ENCODE measurements at regions not wholly inside any gene's neighbourhood (a gene's known extent, or its start where the extent isn't known, plus 50 kb on each side); places are given as distances from the start of the nearest gene placed in this dataset.

- BruUV-seq (replicated peaks), result no TSS peak
- in situ Hi-C loops (cut with MboI), result loop anchor here (10.0 to 25.0 kb wide), 2 partner anchors 79 to 743 kb away; no protein-coding TSS in a partner anchor
- Histone ChIP-seq H2AFZ (ENCODE audit: low read depth, low read length) (no peak overlapping the region), H3K4me3 (no peak overlapping the region), H3K4me1 (replicated peaks in 1 of 2; ENCODE audit: control insufficient read depth in 2 of 2, insufficient read depth in 2 of 2, low read length in 2 of 2) (peaks cover 0 to 2% of the 10 kb centered on the region in 2 experiments; a peak in 2 of 5 replicates), H3K27ac (ENCODE audit: extremely low read depth, low read depth, low read length) (no peak overlapping the region), H3K36me3 (ENCODE audit: control insufficient read depth, insufficient read depth, low read length) (peaks cover 8% of the 10 kb centered on the region; the same call in 1 of the 3 replicates), H3K79me2 (ENCODE audit: control insufficient read depth, insufficient read depth, low read length) (no peaks in the 10 kb centered on the region), H4K20me1 (replicated peaks; ENCODE audit: control insufficient read depth, insufficient read depth, low read length) (peaks cover 9% of the 10 kb centered on the region), H3K9me1 (ENCODE audit: control insufficient read depth, insufficient read depth, low read length) (no peaks in the 10 kb centered on the region), H3K4me2 (ENCODE audit: insufficient read depth, low read length) (0 out of 2 replicates have a peak overlapping the region, but pooled peaks have one; percentile 17), H3K9ac (ENCODE audit: insufficient read depth in 1 of 2, low read depth in 2 of 2, low read length in 2 of 2) (no peak overlapping the region), H3K27me3 (ENCODE audit: control insufficient read depth in 2 of 2, insufficient read depth in 2 of 2, low read length in 2 of 2) (no peaks in the 10 kb centered on the region), H3K9me3 (replicated peaks; ENCODE audit: control insufficient read depth, insufficient read depth, low read depth, low read length) (no peaks in the 10 kb centered on the region)
- FAIRE-seq (no peak), DNase-seq (ENCODE audit: extremely low read depth in 1 of 4, low spot score in 3 of 4) (peak in 2 of 4 experiments; percentile 20 to 33), ATAC-seq (peak; percentile 55)
- ChIA-PET CTCF (ENCODE audit: low intra/inter-chr PET ratio) (interaction anchor here (0.7 to 1.4 kb wide), 2 partner anchors 76 to 112 kb away, joined by 3 to 4 read pairs; no protein-coding TSS in a partner anchor), POLR2A (interaction anchor here (0.6 kb wide), 2 partner anchors 74 to 136 kb away, joined by 3 read pairs; no protein-coding TSS in a partner anchor)
- peak in 2 of 3 experiments; percentile 42 to 47; a peak in 4 of 6 replicates for TF ChIP-seq CTCF (IDR thresholded peaks at IDR 0.05 in 2 of 3, conservative IDR thresholded peaks at IDR 0.05 in 1 of 3; ENCODE audit: insufficient read depth in 2 of 3, low read depth in 1 of 3, low read length in 3 of 3)
- TF ChIP-seq RAD21 (CRISPR knock-in tag; conservative IDR thresholded peaks at IDR 0.05 in 1 of 2, IDR thresholded peaks at IDR 0.05 in 1 of 2), result peak in 1 of 2 experiments; percentile 27; a peak in 1 of 4 replicates
- TF ChIP-seq RBM25 (IDR thresholded peaks at IDR 0.05; ENCODE audit: low read depth, low read length, severe bottlenecking), result peak; percentile 18
- no peak for TF ChIP-seq ZNF398 (CRISPR knock-in tag; IDR thresholded peaks at IDR 0.05)
- intact Hi-C loops (cut with micrococcal nuclease), result loop anchor here (1.0 kb wide), 1 partner anchor 76 kb away; no protein-coding TSS in a partner anchor
- 46% methylated on average over 7 of the region's 7 CpGs for WGBS (ENCODE audit: insufficient coverage, low coverage, missing lambda C conversion rate)
Measured at GRCh38 chr22:35155403-35156025, 89.6 kb downstream of the ISX start.
